ENCODE measurements at regions not wholly inside any gene's neighbourhood (a gene's known extent, or its start where the extent isn't known, plus 50 kb on each side); places are given as distances from the start of the nearest gene placed in this dataset.

DNA sequence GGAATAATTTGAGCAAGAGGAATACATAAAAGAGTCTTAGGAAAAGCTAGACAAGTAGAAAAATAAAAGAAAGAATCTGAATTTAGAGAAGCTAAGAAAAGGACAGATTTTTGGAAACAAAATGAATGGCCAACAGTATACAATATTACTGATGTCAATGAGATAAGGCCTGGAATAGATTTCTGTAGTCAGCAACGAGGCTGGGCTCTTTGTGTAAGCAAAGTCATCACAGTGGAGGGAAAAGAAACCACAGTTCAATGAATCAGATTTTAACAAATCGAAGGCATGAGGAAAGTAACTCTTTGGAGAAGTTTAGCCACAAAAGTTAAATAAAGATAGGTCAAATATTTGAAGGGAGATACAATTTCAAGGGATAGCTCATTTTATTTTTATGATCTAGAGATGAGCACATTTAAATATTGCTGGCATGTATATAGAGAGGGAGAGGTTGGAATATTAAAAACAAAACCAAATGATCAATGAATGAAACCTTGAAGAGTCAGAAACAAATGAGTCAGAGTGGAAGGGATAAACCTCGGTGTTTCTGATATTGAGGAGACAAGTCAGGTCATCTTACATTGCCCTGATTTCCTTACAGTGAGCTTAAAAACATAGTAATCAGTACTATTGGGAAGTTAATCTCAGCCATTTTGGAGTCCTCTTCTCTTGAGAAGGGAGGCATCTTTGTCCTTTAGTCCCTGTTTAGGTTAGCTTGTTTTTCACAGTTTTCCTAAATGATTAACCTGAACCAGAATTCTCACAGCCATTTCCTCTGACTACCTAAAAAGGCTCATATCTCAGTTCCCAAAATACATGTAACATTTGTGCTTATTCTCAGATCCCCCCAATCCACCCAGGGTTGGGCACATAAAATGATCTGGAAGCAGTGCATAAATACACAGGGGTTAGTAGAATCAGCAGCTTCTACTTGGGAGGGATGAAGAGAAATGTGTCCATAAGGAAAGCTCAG lies 620.0 kb upstream of the B3GALT2 start:
- no peak for DNase-seq

- no peak for DNase-seq
Measured at GRCh38 chr1:193799948-193800690, 613.7 kb upstream of the B3GALT2 start.

GRCh38 chr1:193799371-193799770 lies 613.0 kb upstream of the B3GALT2 start:
- DNase-seq = no peak

DNA sequence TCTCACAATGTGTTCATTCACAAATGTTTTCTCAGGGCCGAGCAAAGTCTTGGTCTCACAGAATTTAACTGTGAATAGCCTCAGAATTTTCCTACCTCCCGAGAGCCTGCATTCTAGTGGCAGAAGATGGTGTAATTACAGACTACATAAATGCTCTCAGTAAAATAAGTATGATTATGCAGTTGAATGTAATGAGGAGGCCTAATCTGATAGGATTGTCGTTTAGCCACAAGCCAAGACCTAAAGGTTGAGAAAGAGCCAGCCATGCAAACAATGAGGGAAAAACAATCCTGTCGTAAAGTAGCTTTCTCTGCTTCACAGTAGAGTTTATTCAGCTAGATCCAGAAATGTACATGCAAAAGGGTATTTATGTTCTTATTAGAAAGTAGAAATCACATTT lies 607.8 kb upstream of the B3GALT2 start:
- no peak for DNase-seq

- no peak for DNase-seq
Measured at GRCh38 chr1:193791746-193792145, 605.3 kb upstream of the B3GALT2 start.

GRCh38 chr1:193787061-193787460 lies 600.6 kb upstream of the B3GALT2 start:
- no peak for DNase-seq

- DNase-seq = no peak
Measured at GRCh38 chr1:193785850-193786420, 599.5 kb upstream of the B3GALT2 start.

DNA sequence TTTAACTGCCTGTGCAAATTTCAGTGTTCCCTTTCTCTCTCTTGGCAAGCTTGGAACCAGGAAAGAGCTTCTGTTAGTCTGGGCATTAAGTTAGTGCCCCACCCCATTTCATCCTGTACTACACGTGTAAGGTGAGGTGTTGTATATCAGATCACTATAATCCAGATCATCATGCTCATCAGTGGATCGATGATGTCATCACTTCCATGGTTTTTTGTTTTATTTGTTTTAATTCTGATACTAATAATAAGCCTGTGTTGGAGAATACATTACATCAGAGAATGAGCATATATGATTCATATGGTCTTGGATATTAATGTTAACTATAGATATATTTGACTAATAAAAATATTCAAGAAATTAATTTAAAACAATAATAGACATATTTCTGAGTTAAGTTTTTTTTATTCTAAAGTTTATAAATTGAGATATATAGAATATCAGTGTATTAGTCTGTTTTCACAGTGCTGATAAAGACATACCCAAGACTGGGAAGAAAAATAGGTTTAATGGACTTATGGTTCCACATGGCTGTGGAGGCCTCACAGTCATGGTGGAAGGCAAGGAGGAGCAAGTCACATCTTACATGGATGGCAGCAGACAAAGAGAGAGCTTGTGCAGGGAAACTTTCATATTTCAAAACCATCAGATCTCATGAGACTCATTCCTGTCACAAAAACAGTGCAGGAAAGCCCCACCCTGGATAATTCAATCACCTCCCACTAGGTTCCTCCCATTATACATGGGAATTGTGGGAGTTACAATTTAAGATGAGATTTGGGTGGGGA lies 588.3 kb upstream of the B3GALT2 start:
- DNase-seq = no peak

GRCh38 chr1:193771596-193771995 lies 585.2 kb upstream of the B3GALT2 start:
- no peak for DNase-seq

GRCh38 chr1:193769651-193770050 lies 583.2 kb upstream of the B3GALT2 start:
- DNase-seq = no peak

GRCh38 chr1:193767886-193768285 lies 581.5 kb upstream of the B3GALT2 start:
- DNase-seq = no peak

DNA sequence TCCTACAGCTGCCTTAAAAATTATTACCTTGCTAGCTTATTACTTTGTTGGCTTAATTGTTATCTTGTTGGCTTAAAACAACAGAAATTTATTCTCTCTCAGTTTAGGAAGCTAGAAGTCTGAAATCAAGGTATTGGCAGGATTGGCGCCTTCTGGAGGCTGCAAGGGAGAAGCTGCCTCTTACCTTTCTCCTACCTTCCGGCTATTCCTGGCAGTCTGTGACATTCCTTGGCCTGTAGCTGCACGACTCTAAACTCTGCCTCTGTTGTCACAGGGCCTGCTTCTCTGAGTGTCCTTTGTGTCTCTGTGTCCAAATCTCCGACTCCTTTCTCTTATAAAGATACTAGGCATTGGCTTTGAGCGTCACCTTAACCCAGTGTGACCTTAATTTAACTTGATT lies 579.9 kb upstream of the B3GALT2 start:
- no peak for DNase-seq

DNA sequence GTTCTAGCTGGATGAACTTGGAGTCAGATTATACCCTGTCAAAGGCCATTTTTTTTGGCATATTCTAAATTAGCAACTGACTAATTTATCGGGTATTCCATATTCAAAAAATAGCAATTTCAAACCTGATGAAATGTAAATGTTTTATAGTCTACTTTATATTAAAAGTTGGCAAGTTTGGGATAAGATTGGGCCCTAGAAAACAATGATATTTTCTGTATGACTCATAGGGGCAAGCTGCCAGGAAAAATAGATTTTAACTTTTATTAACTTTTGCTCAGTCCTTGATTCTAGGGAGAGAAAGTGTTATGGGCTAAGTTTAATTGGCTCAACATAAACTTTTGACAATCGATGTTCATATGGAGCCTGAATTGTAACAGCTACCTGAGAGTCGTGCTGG lies 576.9 kb upstream of the B3GALT2 start:
- no peak for DNase-seq

- no peak for DNase-seq
Measured at GRCh38 chr1:193762236-193762635, 575.8 kb upstream of the B3GALT2 start.

GRCh38 chr1:193755441-193755840 lies 569.0 kb upstream of the B3GALT2 start:
- DNase-seq = no peak

DNA sequence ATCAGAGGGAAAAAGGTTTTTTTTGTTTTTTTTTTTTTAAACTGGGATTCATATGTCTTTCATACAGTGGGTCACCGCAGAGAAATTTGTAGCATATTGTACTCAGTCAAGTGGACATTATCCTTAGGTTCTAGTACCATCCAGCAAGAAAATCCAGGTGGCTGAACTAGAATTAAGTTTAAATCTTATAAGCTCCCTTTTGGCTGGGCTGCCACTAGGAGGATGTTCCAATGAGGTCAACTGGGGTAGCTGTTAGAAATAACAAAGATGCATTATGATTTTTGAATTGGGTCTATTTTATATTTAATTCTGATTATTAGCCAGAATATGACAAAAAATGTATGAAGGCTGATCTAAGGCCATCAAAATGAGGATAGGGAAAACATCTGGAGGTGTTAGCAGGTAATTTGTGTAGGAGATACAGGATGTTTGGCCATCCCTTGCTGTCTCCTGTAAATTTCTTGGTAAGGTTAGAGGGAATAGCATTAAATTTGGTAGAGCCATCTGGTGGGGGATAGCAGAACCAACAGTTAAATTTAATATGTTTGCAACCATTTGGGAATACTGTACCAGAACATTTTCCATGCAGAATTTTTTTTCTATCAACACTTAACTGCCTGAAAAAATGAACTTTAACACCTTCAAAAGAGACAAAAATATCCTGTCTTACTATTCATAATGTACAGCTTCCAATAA lies 568.5 kb upstream of the B3GALT2 start:
- no peak for DNase-seq

GRCh38 chr1:193754151-193754550 lies 567.7 kb upstream of the B3GALT2 start:
- DNase-seq = no peak

- DNase-seq = no peak
Measured at GRCh38 chr1:193753038-193753756, 566.8 kb upstream of the B3GALT2 start.

- DNase-seq = no peak
Measured at GRCh38 chr1:193749868-193750267, 563.5 kb upstream of the B3GALT2 start.

- no peak for DNase-seq
Measured at GRCh38 chr1:193747579-193747978, 561.2 kb upstream of the B3GALT2 start.

- no peak for DNase-seq
Measured at GRCh38 chr1:193741228-193741627, 554.8 kb upstream of the B3GALT2 start.

- DNase-seq = no peak
Measured at GRCh38 chr1:193740762-193741161, 554.3 kb upstream of the B3GALT2 start.

Data from femur (tissue), 1 donor.